ENCODE measurements at regions not wholly inside any gene's neighbourhood (a gene's known extent, or its start where the extent isn't known, plus 50 kb on each side); places are given as distances from the start of the nearest gene placed in this dataset.

DNA sequence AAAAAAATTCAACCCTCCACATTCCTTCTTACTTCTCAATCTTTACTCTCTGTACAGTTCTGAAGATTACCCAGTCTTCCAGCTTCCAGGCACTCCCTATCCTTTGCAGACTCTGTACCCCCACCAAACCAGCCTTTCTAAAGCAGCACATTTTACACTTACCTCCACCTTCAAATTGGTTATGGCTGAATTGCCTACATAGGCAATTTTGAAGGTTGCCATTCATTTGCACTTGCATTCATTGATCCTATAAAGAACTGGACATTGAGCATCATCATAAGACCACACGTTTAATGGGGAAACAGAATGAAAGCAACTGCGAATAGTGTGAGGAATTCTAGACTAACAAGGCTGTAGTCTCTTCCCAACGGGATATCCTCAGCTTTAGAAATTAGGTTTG is 233.4 kb downstream of the TRIB2 start:
- Mint-ChIP-seq H3K27ac (no peak overlapping the region), H3K4me3 (no peak overlapping the region), H3K36me3 (ENCODE audit: insufficient read depth in 1 of 3, low read depth in 3 of 3) (no peaks in the 10 kb centered on the region), H3K4me1 (peaks cover 10 to 14% of the 10 kb centered on the region in 2 experiments), H3K27me3 (ENCODE audit: low read depth) (no peaks in the 10 kb centered on the region; the same call in 1 of the 2 replicates), H3K9me3 (no peaks in the 10 kb centered on the region)
- no peak overlapping the region for H3K14ac ChIP-seq (ENCODE audit: insufficient read depth, low read length)
- no peak overlapping the region for H3K18ac ChIP-seq (ENCODE audit: insufficient read length, low read depth, low read length)
- H2BK12ac ChIP-seq (ENCODE audit: insufficient read length, low read depth, low read length) = no peak overlapping the region
- no peak overlapping the region for H4K8ac ChIP-seq (replicated peaks; ENCODE audit: insufficient read length, low read depth, low read length)
- H3K27me3 ChIP-seq (ENCODE audit: insufficient read depth, low read length) = no peaks in the 10 kb centered on the region
- H2AFZ ChIP-seq (ENCODE audit: low read length) = no peak overlapping the region
- no peak overlapping the region for H3K4ac ChIP-seq (ENCODE audit: low read depth, low read length)
- no peaks in the 10 kb centered on the region for H3K4me1 ChIP-seq (ENCODE audit: insufficient read depth, low read length)
- H3K27ac ChIP-seq (ENCODE audit: insufficient read length, low read depth, low read length) = no peak overlapping the region
- H3K23ac ChIP-seq (ENCODE audit: insufficient read length, low read depth, low read length) = no peak overlapping the region
- H3K9me3 ChIP-seq (ENCODE audit: control insufficient read depth, low read depth, low read length) = no peaks in the 10 kb centered on the region
- no peak overlapping the region for H3K4me2 ChIP-seq (ENCODE audit: insufficient read depth, insufficient read length, low read length)
- H3K79me1 ChIP-seq (ENCODE audit: insufficient read depth, low read depth, low read length, poor library complexity, severe bottlenecking) = no peaks in the 10 kb centered on the region
- no peaks in the 10 kb centered on the region for H3K23me2 ChIP-seq (ENCODE audit: insufficient read length, low read depth, low read length, poor library complexity, severe bottlenecking)
- H2BK120ac ChIP-seq (ENCODE audit: low read depth, low read length, poor library complexity, severe bottlenecking) = no peak overlapping the region
- no peak overlapping the region for H3K9ac ChIP-seq (ENCODE audit: extremely low read depth, insufficient read length, low read length)
- H4K91ac ChIP-seq (ENCODE audit: insufficient read length, low read depth, low read length) = no peak overlapping the region
- H4K5ac ChIP-seq (ENCODE audit: insufficient read length, low read depth, low read length) = no peak overlapping the region
- DNase-seq = no peak
- H3K56ac ChIP-seq (ENCODE audit: insufficient read length, low read depth, low read length) = no peak overlapping the region
- H3T11ph ChIP-seq (ENCODE audit: low read length) = no peak overlapping the region
- H2BK5ac ChIP-seq (ENCODE audit: insufficient read length, low read length) = no peak overlapping the region
- no peak overlapping the region for H2BK15ac ChIP-seq (ENCODE audit: low read depth, low read length)
- no peak overlapping the region for H2BK20ac ChIP-seq (ENCODE audit: low read depth, low read length, poor library complexity, severe bottlenecking)
- TF ChIP-seq, protein P1, sequence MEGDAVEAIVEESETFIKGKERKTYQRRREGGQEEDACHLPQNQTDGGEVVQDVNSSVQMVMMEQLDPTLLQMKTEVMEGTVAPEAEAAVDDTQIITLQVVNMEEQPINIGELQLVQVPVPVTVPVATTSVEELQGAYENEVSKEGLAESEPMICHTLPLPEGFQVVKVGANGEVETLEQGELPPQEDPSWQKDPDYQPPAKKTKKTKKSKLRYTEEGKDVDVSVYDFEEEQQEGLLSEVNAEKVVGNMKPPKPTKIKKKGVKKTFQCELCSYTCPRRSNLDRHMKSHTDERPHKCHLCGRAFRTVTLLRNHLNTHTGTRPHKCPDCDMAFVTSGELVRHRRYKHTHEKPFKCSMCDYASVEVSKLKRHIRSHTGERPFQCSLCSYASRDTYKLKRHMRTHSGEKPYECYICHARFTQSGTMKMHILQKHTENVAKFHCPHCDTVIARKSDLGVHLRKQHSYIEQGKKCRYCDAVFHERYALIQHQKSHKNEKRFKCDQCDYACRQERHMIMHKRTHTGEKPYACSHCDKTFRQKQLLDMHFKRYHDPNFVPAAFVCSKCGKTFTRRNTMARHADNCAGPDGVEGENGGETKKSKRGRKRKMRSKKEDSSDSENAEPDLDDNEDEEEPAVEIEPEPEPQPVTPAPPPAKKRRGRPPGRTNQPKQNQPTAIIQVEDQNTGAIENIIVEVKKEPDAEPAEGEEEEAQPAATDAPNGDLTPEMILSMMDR (conservative IDR thresholded peaks at IDR 0.05) = no peak
- no CpG with 5 or more reads among the region's 3 CpGs for WGBS (ENCODE audit: extremely low coverage, insufficient read length, low lambda C conversion rate)
- no peaks in the 10 kb centered on the region for H3K79me2 ChIP-seq (ENCODE audit: insufficient read depth, low read length)
- no peaks in the 10 kb centered on the region for H4K20me1 ChIP-seq (ENCODE audit: control insufficient read depth, insufficient read depth, insufficient read length)
- H2AK5ac ChIP-seq (ENCODE audit: insufficient read length, low read length) = no peak overlapping the region
